ENCODE measurements at regions not wholly inside any gene's neighbourhood (a gene's known extent, or its start where the extent isn't known, plus 50 kb on each side); places are given as distances from the start of the nearest gene placed in this dataset.
"Not testable (repeated sequence)": the region's sequence is repeated elsewhere in the genome, so short reads cannot be mapped to it uniquely, and the experiment has no call there.

DNA sequence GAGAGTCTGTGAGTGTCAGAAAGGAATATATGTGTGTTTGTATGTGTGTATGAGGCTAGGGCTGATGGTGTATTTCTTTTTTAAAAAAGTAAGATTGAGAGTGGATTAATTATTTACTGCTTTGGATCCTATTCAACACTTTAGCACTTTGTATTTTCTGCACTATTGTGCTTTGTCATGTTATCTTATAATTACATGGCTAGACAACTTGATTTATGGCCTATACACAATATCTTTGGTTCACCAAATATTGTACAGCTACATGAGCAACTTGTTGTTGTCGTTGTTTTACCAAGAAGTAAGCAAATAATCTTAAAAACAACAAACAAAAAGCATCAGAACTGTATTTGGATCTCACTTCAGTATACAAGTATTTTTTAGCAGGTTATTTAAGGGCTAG, 84.6 kb upstream of the TBX18 start:
- TF ChIP-seq EP300 (IDR thresholded peaks at IDR 0.05): no peak
- no peak for TF ChIP-seq POLR2A (IDR thresholded peaks at IDR 0.05)
- TF ChIP-seq, protein P1, sequence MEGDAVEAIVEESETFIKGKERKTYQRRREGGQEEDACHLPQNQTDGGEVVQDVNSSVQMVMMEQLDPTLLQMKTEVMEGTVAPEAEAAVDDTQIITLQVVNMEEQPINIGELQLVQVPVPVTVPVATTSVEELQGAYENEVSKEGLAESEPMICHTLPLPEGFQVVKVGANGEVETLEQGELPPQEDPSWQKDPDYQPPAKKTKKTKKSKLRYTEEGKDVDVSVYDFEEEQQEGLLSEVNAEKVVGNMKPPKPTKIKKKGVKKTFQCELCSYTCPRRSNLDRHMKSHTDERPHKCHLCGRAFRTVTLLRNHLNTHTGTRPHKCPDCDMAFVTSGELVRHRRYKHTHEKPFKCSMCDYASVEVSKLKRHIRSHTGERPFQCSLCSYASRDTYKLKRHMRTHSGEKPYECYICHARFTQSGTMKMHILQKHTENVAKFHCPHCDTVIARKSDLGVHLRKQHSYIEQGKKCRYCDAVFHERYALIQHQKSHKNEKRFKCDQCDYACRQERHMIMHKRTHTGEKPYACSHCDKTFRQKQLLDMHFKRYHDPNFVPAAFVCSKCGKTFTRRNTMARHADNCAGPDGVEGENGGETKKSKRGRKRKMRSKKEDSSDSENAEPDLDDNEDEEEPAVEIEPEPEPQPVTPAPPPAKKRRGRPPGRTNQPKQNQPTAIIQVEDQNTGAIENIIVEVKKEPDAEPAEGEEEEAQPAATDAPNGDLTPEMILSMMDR (IDR thresholded peaks at IDR 0.05): no peak
- 59 to 62% (median 62%) methylated on average over 1 of the region's 1 CpG for WGBS, 3 donors

DNA sequence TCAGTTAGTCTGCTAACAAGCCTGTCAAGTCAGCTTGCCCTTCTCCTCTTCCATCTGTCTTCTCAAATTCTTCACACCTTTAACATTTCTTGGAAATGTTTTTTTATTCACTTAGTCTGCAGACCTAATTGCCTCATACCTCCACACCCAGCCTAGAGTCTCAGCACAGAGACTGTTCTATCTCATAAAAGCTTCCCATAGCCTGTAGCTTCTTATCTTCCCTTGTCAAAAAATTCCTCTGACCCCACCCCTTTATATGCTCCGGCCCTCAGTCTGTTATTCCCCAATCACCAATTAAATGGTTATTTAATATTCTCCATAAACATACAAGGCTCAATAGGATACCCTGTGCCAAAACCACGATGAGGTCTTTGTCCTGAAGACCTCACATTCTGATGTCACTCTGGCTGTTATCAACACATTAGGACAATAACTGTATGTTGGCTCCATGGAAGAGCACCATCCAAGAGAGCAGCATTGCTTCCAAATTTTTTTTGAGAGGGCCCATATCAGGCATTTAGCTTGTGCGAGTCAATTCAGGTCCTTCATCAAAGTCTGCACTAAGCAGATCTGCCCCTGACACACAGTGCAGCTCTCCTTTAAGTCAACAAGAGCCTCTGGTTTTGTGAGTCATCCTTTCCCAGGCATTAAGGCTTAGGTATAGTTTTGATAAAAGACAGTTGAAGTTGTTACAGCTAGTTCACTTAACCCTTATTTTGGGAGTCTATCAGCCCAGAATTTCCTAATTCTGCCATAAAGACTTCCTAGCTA, 83.2 kb upstream of the TBX18 start:
- H3K9me3 ChIP-seq: no peaks in the 10 kb centered on the region
- no peaks in the 10 kb centered on the region for H3K27me3 ChIP-seq
- DNase-seq: no peak
- TF ChIP-seq POLR2A (IDR thresholded peaks at IDR 0.05) (no peak), EP300 (IDR thresholded peaks at IDR 0.05) (no peak)
- TF ChIP-seq, protein P1 (IDR thresholded peaks at IDR 0.05): no peak
- no peak overlapping the region for H3K27ac ChIP-seq
- 59 to 72% (median 66%) methylated on average over 3 of the region's 3 CpGs for WGBS, 3 donors
- H3K36me3 ChIP-seq: no peaks in the 10 kb centered on the region
- no peak overlapping the region for H3K4me3 ChIP-seq
- intact Hi-C loops (cut with DNase I): no loop called here
- H3K4me1 ChIP-seq (ENCODE audit: insufficient read depth): no peaks in the 10 kb centered on the region

More for the DNA sequence above, 84.6 kb upstream of the TBX18 start:
- no peaks in the 10 kb centered on the region for H3K27me3 ChIP-seq
- H3K4me3 ChIP-seq: no peak overlapping the region
- H3K4me1 ChIP-seq (ENCODE audit: insufficient read depth): no peaks in the 10 kb centered on the region
- no peak overlapping the region for H3K27ac ChIP-seq
- H3K36me3 ChIP-seq: no peaks in the 10 kb centered on the region
- no peak for DNase-seq
- intact Hi-C loops (cut with DNase I): no loop called here
- no peaks in the 10 kb centered on the region for H3K9me3 ChIP-seq

DNA sequence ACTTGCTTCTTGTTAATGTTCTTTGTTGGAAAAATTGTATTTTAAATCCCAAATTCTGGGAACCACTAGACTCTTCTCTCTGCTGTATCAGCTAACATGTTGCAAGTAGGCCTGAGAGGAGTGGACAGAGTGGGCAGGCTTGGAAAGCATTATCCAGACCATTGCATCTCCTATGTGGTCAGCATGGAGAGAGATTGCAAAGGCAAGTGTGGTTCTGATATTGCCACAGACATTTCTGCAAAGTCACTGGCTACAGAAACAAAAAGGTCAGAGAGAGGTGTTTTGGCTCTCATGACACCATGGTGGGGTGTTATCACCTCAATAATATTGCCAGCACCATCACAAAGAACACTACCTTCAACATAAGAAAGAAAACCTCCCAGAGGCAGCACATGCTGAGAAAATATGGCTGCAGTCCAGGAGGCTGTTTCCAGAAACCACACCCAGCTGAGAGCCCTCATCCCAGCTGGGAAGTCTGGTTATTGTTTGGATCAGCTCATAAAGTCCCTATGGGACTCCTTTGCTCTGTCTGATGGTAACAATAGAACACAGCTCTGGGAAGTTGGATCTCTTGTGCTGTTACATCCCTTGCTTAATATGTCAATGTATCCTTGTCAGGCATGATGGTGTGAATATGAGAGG, 78.2 kb upstream of the TBX18 start:
- H3K27ac ChIP-seq: no peak overlapping the region
- H3K4me3 ChIP-seq: no peak overlapping the region
- no peaks in the 10 kb centered on the region for H3K9me3 ChIP-seq
- intact Hi-C loops (cut with DNase I): no loop called here
- DNase-seq: no peak
- no peaks in the 10 kb centered on the region for H3K27me3 ChIP-seq
- no peaks in the 10 kb centered on the region for H3K36me3 ChIP-seq
- H3K4me1 ChIP-seq (ENCODE audit: insufficient read depth): no peaks in the 10 kb centered on the region
- TF ChIP-seq, protein P1 (IDR thresholded peaks at IDR 0.05): no peak
- no peak for TF ChIP-seq EP300 (IDR thresholded peaks at IDR 0.05)
- TF ChIP-seq POLR2A (IDR thresholded peaks at IDR 0.05): no peak

DNA sequence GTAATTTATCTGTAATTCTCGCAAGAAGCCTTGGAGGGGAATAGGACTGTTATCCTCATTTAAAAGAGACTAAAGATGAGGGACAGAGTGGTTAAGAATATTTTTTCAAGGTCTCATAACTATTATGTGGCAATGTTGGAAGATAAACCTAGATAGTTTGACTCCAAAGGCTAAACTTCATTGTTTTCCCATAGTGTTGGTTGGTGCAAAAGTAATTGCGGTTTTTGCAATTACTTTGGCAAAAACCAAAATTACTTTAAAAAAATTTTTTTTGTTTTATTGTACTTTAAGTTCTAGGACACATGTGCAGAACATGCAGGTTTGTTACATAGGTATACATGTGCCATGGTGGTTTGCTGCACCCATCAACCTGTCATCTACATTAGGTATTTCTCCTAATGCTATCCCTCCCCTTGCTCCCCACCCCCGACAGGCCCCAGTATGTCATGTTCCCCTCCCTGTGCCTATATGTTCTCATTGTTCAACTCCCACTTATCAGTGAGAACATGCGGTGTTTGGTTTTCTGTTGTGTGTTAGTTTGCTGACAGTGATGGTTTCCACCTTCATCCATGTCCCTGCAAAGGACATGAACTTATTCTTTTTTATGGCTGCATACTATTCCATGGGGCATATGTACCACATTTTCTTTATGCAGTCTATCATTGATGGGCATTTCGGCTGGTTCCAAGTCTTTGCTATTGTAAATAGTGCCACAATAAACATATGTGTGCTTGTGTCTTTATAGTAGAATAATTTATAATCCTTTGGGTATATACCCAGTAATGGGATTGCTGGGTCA, 72.9 kb upstream of the TBX18 start:
- H3K27me3 ChIP-seq; H3K36me3 ChIP-seq; DNase-seq; H3K27ac ChIP-seq; intact Hi-C loops (cut with DNase I); H3K4me1 ChIP-seq (ENCODE audit: insufficient read depth); H3K4me3 ChIP-seq; H3K9me3 ChIP-seq: not testable (repeated sequence)
- 84 to 94% (median 88%) methylated on average over 5 of the region's 5 CpGs for WGBS, 3 donors

Measured in ovary (tissue), 7 donors.